NCI-H2171 treated with DMSO at 0.1 percent for 48 hours (cell line): ENCODE measurements at regions not wholly inside any gene's neighbourhood (a gene's known extent, or its start where the extent isn't known, plus 50 kb on each side); places are given as distances from the start of the nearest gene placed in this dataset.

Experiments used
- DNase-seq: peaks from one replicate; lab custom pipeline; 2025; lab: John Stamatoyannopoulos, UW

DNA sequence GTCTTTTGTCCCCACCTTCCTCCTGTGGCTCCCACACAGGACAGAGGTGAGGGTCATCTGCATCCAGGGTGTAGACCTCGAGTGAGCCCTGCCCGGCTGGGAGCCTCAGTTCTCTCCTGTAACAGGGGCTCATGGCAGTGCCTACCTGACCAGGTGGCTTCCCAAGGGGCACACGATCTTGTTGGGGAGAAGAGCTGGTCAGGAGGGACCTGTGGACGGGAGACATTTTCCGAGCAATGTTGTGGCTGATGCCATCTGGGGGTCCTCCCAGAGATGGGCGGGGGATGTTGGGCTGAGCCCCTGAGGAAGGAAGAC is 51.9 kb downstream of the CEBPB start:
- no peak for DNase-seq

DNA sequence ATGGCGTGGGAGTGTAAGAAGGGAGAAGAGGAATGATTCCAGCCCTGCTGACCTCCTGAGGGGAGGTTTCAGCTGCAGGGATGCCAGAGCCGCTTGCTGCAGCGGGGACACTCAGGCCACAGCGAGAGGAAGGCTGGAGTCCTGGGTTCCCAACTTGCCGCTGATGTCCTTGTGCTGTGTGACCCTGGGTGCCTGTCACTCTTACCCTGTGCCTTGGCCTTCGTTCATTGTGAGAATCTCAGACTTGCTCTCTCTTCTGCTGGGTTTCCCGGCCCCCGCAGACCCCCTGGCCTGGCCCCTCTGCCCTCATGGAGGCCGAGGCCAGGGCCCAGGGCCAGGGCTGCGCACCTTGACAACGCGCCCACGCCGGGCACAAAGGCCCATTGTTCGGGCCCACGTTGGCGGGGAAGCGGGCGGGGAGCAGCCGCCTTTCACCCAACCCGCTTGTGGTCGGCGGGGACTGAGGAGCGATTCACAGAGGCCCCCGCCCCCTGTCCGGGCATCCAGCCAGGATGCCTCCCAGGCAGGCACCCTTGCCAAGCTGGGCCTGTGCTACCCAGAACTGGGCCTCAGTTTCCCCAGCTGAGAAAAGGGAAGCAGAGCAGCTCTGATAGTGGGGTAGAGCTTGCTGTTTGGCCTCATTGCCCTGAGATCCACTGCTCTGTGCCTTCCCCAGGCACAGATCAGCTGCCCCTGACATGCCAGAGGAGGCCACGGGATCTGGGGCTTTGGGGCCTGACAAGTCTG is 52.4 kb downstream of the CEBPB start:
- no peak for DNase-seq

DNA sequence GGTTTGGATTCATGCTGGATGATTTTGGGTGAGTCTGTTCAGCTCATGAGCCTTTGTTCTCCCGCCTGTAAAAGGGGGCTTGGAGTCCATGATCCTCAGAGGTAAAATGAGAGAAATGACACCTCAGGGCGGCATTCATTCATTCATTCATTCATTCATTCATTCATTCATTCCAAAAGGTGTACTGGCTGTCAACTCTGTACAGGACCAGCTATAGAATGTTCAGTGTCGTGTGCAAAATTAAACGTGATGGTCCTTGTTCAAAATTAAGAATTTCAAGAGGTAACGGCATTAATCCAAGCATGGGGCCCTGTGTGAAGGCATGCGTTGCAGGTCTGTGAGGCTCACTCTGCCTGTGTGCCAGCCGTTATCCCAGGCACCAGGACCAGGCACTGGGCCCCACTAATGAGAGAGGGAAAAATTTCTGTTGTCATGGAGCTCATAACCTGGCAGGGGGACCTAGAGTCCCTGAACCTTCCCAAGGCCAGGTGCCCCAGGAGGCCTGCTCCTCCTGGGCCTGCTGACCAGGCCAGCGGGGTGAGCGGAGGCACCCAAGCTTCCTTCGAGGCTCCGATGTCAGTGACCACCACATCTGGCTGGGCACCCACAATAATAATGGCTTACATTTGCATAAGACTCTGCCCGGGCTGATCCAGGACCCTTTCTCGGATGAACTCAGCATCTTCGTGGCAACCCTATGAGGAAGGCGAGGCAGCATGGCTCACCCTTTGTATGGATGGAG is 53.2 kb downstream of the CEBPB start:
- no peak for DNase-seq

DNA sequence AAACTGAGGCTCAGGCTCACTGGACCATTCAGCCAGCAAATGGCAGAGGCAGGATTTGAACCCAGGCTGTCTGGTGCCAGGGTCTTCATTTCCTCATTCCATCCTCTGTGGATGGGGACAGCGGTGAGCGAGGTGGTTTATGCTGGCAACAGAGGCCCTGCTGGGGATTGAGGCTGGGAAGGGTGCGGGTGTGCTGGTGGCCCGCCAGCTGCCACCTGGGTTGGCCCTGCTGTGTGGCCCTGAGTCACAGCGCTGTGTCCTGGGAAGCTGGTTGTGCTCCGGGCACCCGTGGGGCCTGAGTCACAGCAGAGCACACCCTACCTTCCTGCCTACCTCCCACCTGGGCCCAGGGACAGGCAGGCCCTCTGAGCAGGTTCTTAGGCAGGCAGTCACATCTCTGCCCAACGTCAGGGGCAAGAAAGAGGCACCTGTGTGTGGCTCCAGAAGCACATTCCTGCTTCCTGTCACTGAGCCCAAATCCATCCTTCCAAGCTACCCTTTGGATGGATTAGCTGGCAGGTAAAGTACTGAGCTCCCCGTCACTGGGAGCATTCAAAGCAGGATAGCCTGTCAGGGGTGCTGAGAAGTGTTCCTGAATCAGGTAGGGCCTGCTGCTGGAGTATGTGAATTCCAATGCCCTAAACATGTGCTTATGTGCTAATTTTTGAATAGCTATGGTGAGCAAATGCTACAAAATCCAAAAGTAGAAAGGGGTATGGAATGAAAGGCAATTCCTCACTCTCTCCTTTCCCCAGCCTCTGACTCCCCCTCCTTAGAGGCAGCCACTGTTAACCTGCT is 53.9 kb downstream of the CEBPB start:
- DNase-seq = no peak

- DNase-seq = no peak
These were observed 55.1 kb downstream of the CEBPB start for GRCh38 chr20:50245498-50246366.

DNA sequence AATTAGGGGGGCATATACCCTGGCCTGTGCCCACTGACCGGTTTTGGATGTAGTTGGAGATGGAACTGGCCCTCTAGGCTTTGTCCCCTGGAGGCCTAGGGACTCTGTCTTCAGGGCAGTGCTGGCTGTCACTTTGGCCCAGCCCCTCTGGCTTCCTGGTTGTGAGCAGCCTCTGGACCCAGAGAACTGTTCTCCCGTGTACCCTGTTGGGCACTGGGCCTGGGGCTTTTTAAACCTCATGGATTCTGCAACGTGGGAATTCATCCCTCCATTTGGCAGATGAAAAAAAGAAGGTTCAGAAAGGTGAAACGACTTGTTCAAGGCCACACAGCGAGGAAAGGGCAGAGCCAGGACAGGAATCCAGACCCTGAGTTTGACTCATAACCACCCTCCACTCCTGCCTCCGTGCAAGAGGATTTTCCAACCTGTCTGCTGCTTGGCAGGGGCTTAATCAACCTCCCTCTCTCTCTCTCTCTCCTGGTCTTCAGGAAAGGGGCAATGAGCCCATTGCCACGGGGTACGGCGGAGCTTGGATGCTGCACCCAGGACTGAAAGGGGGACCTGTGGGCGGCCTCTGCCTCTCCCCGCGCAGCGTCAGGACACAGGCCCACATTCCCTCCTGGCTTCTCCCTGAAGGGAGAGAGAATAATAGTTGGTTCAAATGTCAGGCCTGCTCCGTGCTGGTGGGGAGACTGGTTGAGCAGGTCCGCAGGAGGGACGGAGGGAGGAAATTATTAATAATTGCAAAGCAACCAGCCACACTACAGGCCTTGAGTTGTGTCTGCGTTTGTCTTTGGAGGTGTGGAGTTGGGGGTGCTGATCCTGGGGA is 56.0 kb downstream of the CEBPB start:
- no peak for DNase-seq

DNA sequence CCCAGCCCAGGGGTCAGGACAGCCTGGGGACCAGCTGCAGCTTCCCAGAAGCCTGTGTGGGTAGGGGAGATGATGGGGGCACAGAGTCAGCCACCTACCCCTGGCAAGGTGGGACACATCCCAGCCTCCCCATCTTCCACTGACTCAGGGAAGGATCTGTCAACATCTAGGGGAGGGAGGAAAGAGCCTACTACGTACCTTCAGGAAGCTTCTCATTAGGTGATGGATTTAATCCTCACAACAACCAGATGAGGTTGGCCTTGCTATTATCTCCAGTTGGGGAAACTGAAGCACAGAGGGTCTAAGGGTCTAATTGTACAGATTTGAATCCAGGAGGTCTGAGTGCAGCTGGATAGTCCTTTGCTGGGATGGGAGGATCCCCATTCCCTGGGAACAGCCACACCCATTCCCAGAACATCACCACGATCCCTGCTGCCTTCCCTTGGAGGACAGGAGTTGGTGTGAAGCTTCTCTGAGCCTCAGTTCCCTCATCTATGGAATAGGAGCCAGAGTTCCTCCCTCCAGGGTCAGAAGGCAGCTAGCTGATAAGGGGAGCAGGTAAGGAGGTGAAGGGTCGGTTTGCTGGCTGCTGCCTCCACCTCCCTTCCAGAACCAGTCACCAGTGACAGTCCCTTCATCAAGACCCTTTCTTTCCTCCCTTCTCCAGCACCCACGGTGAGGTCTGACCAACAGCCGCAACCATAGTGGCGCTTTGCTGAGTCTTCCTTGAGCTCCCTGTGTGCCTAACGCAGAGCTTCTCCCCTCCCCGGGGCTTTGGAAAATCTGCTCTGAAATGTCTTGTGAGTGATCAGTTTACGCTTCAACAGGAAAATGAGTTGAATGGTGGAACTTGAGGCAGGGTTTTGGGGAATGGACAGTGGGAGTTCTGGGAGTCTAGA is 56.8 kb downstream of the CEBPB start:
- DNase-seq = no peak

DNA sequence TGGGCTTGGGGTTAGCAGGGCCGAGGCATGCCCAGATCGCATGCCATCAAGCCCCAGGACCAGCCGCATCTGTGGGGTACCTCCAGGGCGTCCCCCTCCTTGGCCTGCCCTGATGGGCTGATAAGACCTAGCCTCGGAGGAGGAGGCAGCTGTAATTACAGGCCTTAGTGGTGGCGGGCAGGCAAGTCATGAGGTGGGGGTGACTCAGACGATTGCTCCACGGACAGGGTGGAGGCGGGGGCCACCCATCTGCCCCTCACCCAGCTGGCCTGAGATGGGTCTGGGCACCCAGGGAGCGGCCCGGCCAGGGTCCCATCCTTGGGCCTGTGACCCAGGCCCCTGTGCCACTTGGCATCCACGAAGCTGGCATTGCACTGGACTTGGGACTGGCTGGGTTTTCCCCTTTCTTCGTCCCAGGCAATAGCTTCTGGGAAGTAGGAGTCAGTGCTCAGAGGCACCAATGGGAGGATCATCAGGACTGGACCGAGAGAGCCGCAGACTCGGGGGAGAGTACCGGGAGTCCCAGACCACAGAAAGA is 57.5 kb downstream of the CEBPB start:
- DNase-seq = no peak

DNA sequence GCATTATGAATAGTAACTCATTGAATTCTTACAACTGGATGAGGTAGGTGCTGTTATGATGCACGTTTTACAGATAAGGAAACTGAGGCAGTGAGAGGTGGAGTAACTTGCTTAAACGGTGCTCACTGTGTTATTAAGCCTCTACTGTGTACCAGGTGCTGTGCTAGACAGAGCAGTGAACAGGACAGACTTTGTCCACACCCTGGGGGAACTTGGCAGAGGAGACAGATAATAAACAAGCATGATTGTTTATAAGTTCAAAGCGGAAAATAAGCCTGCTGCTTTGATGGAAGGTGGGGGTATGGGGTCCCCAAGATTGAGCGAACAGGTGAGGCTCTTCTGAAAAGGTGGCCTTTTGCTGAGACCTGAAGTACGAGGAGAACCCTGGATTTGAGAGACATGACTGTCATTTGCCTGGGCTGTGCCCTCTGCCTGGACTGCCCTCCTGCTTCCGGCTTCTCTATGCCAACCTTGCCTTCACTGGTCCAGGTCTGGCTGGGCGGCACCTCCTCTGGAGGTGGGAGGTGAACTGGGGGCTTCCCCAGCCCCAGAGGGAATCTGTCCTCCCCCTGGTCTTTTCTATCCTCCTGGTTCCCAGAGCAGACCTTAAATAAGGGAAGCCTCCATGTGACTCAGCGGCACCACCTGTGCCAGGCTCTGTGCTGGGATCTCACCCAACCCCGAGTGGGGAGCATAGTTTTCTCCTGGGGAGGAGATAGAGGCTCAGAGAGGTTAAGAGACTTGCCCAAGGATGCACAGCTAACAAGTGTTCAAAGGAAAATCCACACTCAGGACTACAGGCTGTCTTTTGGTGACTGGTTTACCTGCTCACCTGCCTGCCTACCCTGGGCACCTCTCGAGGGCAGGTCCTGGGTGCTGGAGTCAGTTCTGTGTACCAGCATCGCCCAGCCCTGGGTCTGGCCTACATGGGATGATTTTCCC is 59.1 kb downstream of the CEBPB start:
- DNase-seq = no peak

DNA sequence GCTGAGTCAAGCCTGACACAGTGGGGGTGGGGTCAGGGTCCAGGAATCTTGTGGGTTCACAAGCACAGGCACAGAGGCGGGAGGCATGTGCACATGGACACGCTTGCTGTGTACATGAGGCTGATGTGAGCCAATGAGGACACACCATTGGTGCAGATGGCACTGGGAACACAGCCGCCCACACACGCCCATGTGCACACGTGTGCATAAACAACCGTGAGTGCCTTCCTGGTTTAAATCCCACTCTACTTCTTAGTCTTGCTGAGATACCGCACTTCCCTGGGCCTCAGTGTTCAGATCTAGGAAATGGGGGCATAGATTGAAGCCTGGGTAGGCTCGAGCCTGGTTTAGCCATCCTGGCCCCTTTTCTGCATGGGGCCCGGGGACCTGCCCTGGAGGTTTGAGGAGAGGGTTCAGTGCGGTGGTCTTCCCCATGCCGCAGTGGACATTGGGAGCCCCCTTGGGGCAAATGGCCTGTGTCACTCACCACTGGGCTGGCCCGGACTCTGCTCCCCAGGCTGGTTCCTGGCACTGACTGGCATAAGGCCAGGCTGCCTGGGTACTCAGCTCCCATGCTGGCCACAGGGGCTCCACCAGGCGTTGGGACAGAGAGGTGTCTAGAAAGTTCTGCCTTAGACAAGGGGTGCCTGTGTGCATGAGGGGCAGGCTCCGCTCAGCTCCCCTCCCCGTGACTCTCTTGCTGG is 60.2 kb downstream of the CEBPB start:
- DNase-seq = no peak

- DNase-seq = no peak
These were observed 60.7 kb downstream of the CEBPB start for GRCh38 chr20:50251383-50251748.

GRCh38 chr20:50251992-50252511 is 61.4 kb downstream of the CEBPB start:
- no peak for DNase-seq

- no peak for DNase-seq
These were observed 62.1 kb downstream of the CEBPB start for GRCh38 chr20:50252701-50253100.

DNA sequence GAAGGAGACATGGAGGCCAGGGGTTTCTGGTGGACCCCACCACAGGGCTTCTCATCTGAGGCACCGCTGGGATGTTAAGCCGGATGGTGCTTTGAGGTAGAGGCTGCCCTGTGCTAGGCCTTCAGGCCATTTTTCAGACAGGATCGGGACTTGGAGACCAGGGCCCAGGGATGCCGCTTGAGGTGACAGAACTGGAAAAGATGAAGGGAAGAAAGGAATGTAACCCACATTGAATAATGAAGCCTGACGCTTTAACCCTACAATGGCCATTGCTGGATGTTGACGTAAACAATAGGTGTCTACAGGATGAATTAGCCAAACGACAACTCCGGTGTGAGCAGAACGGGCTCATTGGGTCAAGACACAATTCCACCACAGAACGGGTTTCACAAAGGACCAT is 62.5 kb downstream of the CEBPB start:
- no peak for DNase-seq

GRCh38 chr20:50254466-50255079 is 63.9 kb downstream of the CEBPB start:
- no peak for DNase-seq

DNA sequence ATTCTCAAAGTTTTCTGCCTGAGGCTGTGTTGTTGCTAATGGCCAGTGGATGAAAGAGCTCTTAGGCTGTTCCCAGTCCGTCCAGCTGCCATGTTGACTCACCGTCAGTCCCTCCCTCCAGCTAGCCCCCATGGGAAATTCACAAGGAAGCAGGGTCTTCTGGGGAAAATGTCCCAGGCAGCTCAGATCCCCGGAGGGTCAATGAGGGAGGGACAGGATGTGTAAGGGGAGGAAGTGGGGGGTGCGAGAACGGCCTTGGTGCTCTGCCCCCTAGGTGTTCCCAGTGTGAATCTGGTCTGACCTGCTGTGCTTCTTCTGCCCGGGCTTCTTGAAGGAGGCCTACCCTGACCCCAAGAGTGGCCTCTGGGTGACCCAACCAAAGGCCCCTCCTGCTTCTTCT is 65.9 kb downstream of the CEBPB start:
- DNase-seq = no peak

GRCh38 chr20:50257860-50258259 is 67.2 kb downstream of the CEBPB start:
- DNase-seq = no peak
